Endodermal cell (in vitro differentiated cells): ENCODE measurements at regions not wholly inside any gene's neighbourhood (a gene's known extent, or its start where the extent isn't known, plus 50 kb on each side); places are given as distances from the start of the nearest gene placed in this dataset.

Experiments used
- DNase-seq: peaks from one replicate; pipeline ENCODE4 v3.0.0-alpha.2; 2017
- H3K27ac ChIP-seq: 2 replicates; pipeline ENCODE4 v1.5.1; 2013; ENCODE audit warnings: mild to moderate bottlenecking, low read depth, low read length, moderate library complexity
- H3K27me3 ChIP-seq: 2 replicates; pipeline ENCODE4 v1.6.1; 2013; ENCODE audit warnings: mild to moderate bottlenecking, low read length, moderate library complexity; ENCODE audit not compliant: insufficient read depth, control insufficient read depth, poor library complexity, severe bottlenecking
- H3K36me3 ChIP-seq: 2 replicates; pipeline ENCODE4 v1.7.0; 2013; ENCODE audit warnings: mild to moderate bottlenecking, low read length, moderate library complexity; ENCODE audit not compliant: control insufficient read depth, insufficient read depth
- H3K4me1 ChIP-seq: one replicate; pipeline ENCODE4 v1.7.0; 2013; ENCODE audit warnings: low read length; ENCODE audit not compliant: control insufficient read depth, insufficient read depth
- H3K4me3 ChIP-seq: 2 replicates; pipeline ENCODE4 v1.5.1; 2013; ENCODE audit warnings: mild to moderate bottlenecking, low read length, moderate library complexity
- H3K9ac ChIP-seq: 2 replicates; pipeline ENCODE4 v1.6.1; 2013; ENCODE audit warnings: mild to moderate bottlenecking, low read length, moderate library complexity; ENCODE audit not compliant: poor library complexity, severe bottlenecking; ENCODE audit errors: extremely low read depth
- H3K9me3 ChIP-seq: 2 replicates; pipeline ENCODE4 v1.6.1; 2013; ENCODE audit warnings: mild to moderate bottlenecking, low read length, moderate library complexity; ENCODE audit not compliant: control insufficient read depth
- H3K27ac Mint-ChIP-seq: 2 replicates; pipeline ENCODE4 v1.8.0; 2020; ENCODE audit warnings: mixed read lengths
- H3K27me3 Mint-ChIP-seq: 2 replicates; pipeline ENCODE4 v1.8.0; 2021; ENCODE audit warnings: mild to moderate bottlenecking, mixed read lengths; ENCODE audit not compliant: insufficient read depth
- H3K36me3 Mint-ChIP-seq: 2 replicates; pipeline ENCODE4 v1.8.0; 2020; ENCODE audit warnings: low read depth, mixed read lengths
- H3K4me1 Mint-ChIP-seq: 2 replicates; pipeline ENCODE4 v1.8.0; 2020; ENCODE audit warnings: mixed read lengths
- H3K4me3 Mint-ChIP-seq: 2 replicates; pipeline ENCODE4 v1.8.0; 2020; ENCODE audit warnings: mild to moderate bottlenecking, moderate library complexity, mixed read lengths
- H3K9me3 Mint-ChIP-seq: 2 replicates; pipeline ENCODE4 v1.8.0; 2020; ENCODE audit warnings: mild to moderate bottlenecking, mixed read lengths
- CTCF ChIP-seq: fragments of 200-600 bp; sonication (generic); conservative IDR thresholded peaks from 2 replicates; pipeline ENCODE4 v1.5.0; 2021; ENCODE audit warnings: antibody characterized with exemption, mild to moderate bottlenecking
- WGBS, 2 experiments: methylation state at CpG; one replicate each; pipeline versions ENCODE4 v1.1.5 to v1.1.7; 2013; ENCODE audit warnings: missing lambda C conversion rate in 2 of 2, mixed read lengths in 1 of 2; ENCODE audit not compliant: insufficient coverage in 1 of 2, insufficient read length in 1 of 2; 5-methylcytosine and 5-hydroxymethylcytosine counted together

DNA sequence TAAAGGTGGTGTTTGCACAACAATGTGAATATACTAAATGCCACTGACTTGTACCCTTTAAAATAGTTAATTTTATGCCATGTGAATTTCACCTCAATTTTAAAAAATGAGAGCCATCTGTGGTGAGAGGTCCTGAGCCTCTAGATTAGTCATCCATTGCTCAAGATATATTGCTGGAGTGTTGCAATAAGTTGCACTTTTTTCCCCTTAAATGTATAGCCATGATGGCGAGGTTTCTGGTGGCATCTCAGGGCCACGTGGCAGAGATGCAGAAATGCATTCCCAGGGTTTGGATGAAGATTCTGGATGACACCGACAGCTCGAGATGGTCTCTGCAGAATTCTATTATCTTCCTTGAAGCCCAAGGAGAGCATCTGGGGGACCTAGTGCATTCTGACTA is 153.7 kb downstream of the AACS start:
- H3K4me3 Mint-ChIP-seq = no peak overlapping the region
- Histone ChIP-seq H3K27ac (no peak overlapping the region), H3K27me3 (peaks cover 83% of the 10 kb centered on the region), H3K9me3 (no peaks in the 10 kb centered on the region), H3K36me3 (no peaks in the 10 kb centered on the region), H3K4me1 (peaks cover 7% of the 10 kb centered on the region), H3K4me3 (no peak overlapping the region), H3K9ac (no peak overlapping the region)
- peaks cover 96% of the 10 kb centered on the region for H3K27me3 Mint-ChIP-seq
- no peak overlapping the region for H3K27ac Mint-ChIP-seq
- H3K9me3 Mint-ChIP-seq = peaks cover 5% of the 10 kb centered on the region
- peaks cover 10% of the 10 kb centered on the region for H3K4me1 Mint-ChIP-seq
- no peak for DNase-seq
- no peak for TF ChIP-seq CTCF
- 95 to 96% methylated on average over 4 of the region's 4 CpGs for WGBS, 2 experiments
- H3K36me3 Mint-ChIP-seq = peaks cover 10% of the 10 kb centered on the region

GRCh38 chr12:125220404-125221273 is 155.4 kb downstream of the AACS start:
- Histone ChIP-seq H3K4me3 (no peak overlapping the region), H3K9ac (no peak overlapping the region), H3K27me3 (peaks cover 77% of the 10 kb centered on the region), H3K27ac (no peak overlapping the region), H3K36me3 (no peaks in the 10 kb centered on the region), H3K9me3 (no peaks in the 10 kb centered on the region), H3K4me1 (peaks cover 7% of the 10 kb centered on the region)
- peak; percentile 90 for DNase-seq
- WGBS, 2 experiments = 69 to 86% methylated on average over 14 to 16 of the region's 16 CpGs
- no peaks in the 10 kb centered on the region for H3K9me3 Mint-ChIP-seq
- no peak overlapping the region for H3K4me3 Mint-ChIP-seq
- peaks cover 3% of the 10 kb centered on the region for H3K36me3 Mint-ChIP-seq
- no peak for TF ChIP-seq CTCF
- H3K27ac Mint-ChIP-seq = no peak overlapping the region
- peaks cover 10% of the 10 kb centered on the region for H3K4me1 Mint-ChIP-seq
- peaks cover 96% of the 10 kb centered on the region for H3K27me3 Mint-ChIP-seq

DNA sequence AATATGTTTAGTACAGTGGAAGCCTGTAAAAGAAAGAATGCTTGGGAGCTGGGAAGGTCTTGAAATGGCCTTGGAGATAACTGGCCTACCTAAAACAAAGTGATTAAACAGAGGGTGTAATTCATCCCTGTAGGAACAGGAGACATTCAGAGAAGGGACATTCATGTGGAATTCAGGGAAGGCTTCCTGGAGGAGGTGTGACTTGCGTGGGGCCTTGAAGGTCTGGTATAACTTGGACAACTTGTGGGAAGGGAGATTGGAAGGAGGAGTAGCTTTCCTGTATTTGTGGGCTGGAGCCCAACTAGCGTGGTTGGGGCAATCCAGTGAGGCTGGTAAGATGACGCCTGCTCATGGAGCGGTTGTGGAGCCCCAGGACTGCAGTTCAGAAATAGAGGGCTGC is 156.4 kb downstream of the AACS start:
- H3K27me3 ChIP-seq = peaks cover 68% of the 10 kb centered on the region
- H3K4me1 ChIP-seq = peaks cover 7% of the 10 kb centered on the region
- Mint-ChIP-seq H3K4me1 (peaks cover 10% of the 10 kb centered on the region), H3K27ac (no peak overlapping the region), H3K27me3 (peaks cover 94% of the 10 kb centered on the region), H3K4me3 (no peak overlapping the region), H3K36me3 (peaks cover 3% of the 10 kb centered on the region), H3K9me3 (no peaks in the 10 kb centered on the region)
- no peaks in the 10 kb centered on the region for H3K9me3 ChIP-seq
- no peak for DNase-seq
- no peak overlapping the region for H3K9ac ChIP-seq
- no peaks in the 10 kb centered on the region for H3K36me3 ChIP-seq
- WGBS, 2 experiments = 93 to 95% methylated on average over 4 of the region's 4 CpGs
- H3K27ac ChIP-seq = no peak overlapping the region
- no peak overlapping the region for H3K4me3 ChIP-seq
- TF ChIP-seq CTCF = no peak
